GM12874 (cell line): ENCODE measurements at regions not wholly inside any gene's neighbourhood (a gene's known extent, or its start where the extent isn't known, plus 50 kb on each side); places are given as distances from the start of the nearest gene placed in this dataset.

Experiments used
- TF ChIP-seq, protein P1 (sequence below): IDR thresholded peaks from 2 replicates; pipeline ENCODE4 v1.5.1; 2011; ENCODE audit warnings: low read depth, mild to moderate bottlenecking, control low read depth, low read length, moderate library complexity; ENCODE audit not compliant: insufficient read depth

DNA sequence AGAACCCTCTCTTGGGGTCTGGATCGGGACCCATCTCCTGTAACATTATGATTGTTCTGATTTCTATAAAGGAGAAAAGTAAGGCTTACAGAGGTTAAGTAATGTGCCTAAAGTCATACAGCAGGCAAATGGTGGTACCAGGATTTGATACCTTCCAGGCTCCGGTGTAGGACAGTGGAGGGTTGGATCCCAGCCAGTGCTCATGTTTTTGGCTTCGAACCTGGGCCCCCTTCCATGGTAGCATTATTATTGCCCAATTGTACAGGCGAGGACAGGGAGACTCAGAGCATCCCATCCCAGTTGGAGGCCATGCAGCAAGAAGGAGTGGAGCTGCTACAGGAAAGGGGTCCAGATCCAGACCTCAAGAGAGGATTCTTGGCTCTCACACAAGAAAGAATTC, 202.7 kb downstream of the TFAP2C start:
- TF ChIP-seq, protein P1, sequence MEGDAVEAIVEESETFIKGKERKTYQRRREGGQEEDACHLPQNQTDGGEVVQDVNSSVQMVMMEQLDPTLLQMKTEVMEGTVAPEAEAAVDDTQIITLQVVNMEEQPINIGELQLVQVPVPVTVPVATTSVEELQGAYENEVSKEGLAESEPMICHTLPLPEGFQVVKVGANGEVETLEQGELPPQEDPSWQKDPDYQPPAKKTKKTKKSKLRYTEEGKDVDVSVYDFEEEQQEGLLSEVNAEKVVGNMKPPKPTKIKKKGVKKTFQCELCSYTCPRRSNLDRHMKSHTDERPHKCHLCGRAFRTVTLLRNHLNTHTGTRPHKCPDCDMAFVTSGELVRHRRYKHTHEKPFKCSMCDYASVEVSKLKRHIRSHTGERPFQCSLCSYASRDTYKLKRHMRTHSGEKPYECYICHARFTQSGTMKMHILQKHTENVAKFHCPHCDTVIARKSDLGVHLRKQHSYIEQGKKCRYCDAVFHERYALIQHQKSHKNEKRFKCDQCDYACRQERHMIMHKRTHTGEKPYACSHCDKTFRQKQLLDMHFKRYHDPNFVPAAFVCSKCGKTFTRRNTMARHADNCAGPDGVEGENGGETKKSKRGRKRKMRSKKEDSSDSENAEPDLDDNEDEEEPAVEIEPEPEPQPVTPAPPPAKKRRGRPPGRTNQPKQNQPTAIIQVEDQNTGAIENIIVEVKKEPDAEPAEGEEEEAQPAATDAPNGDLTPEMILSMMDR = no peak

DNA sequence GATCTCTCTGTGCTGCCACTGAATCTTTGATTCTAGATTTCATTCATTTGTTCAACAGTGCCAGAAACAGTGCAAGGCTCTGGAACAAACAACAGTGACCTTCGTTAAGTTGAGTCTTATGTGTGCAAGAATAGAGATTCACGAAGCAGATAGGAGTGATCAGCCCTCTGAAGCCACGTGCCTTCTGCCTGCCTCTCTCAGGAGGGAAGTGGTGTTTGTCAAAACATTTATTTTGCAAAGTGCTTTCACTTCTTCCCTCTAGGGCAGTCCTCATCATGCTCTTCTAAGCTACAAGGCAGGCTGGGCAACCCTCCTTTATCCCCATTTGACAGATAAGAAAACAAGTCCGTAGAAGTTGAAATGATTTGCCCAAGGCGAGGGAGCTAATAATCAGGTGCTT, 204.3 kb downstream of the TFAP2C start:
- TF ChIP-seq, protein P1 = no peak

DNA sequence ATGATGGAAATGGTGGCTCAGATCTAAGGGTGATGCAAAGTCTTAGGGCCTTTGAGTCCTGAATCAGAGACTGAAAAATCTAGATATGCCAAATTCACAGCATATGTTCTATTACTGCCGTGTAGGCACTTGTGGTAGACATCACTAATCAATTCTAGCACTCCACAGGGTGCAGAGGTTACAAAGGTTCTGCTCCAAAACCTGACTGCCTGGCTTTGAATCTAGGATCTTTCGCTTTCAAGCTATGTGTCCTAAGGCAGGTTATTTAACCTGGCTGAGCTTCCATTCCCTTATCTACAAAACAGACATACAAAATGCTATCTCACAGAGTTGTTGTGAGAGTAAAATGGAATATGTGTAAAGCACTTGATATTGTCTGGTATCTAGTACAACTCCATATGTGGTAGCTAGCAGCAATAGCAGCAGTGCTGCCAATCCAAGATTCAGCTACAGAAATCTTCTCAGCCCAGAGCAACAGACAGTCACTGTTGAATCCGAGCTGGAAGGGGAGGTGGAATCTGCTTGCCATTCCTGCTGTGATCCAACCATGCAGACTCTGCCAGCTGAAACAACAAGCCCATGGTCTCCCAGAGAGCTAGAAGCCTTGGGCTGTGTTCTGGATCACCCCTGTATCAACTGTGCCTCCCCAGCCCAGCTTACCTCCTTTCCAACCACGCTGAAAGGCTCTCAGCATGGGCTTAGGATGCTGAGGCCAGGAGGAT, 206.9 kb downstream of the TFAP2C start:
- TF ChIP-seq, protein P1 = no peak

DNA sequence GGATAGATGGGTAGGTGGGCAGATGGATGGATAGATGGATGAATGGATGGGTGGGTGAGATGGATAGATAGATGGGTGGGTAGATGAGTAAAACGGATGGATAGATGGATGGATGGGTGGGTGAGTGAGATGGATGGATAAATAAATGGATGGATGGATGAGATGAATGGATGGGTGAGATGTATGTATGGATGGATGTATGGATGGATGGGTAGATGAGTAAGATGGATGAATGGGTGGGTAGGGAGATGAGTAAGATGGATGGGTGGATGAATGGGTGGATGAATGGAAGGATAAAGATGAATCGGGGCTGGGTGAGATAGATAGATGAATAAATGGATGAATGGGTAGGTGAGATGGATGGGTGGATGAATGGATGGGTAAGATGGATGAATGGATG, 210.1 kb downstream of the TFAP2C start:
- TF ChIP-seq, protein P1 = no peak

DNA sequence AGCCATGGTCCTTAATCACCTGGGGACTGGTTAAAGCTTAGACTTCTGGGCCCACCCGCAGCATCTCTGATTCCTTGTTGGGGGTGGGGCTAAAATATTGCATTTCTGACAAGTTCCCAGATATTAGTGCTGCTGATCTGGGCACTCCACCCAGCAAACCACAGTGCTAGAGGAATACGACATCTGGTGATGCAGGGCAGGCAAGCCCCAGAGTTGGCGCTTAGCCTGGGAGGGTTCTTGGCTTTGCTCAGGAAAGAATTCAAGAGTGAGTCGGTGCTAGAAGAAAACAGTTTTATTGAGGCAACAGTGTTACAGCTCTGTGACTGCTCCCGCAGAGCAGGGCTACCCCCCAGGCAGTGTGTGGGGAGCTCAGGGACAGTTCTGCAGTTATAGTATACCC, 210.7 kb downstream of the TFAP2C start:
- TF ChIP-seq, protein P1 = no peak

DNA sequence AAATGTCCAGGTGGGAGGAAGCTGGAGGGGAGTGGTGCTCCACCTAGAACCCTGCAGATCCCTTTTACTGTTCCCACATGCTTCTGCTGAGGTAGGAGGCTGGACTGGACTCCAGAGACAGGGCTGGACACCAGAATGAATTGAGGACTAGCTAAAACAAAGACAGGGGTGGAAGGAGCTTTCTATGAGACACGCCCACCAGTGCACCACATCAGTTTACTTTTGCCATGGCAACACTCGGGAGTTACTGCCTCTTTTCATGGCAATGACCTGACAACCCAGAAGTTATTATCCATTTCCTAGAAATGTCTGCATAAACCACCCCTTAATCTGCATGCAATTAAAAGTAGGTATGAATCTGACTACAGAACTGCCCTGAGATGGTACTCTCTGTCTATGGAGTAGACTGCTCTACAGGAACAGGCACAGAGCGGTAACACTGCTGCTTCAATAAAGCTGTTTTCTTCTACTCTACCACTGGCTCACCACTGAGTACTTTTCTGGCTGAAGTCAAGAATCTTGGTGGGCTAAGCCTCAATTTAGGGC, 211.7 kb downstream of the TFAP2C start:
- TF ChIP-seq, protein P1 = no peak

DNA sequence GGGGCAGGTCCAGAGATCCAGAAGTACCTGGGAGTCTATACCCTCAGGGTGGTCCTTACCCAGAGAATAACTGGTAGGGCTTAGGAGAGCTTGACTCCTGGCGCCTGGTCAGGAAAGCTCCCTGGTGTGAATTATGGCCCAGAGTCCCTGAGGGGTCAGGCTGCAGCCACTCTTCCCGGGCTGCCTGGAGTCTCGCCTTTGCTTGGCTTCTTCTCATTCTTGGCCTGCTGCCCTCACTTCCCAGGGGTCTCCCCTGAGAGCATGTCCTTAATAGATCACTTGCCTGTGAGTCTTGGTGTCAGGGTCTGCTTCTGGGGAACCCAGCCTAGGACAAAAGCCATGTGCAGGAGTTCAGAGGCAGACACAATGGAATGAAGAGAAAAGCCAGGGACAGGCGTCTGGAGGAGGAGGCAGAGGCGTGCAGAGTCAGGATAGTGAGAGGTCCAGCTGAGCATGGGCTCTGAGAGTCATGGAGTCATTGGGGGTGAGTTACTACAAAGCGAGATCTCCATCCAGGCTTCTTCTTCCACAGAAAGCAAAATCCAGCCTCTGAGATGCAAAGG, 212.3 kb downstream of the TFAP2C start:
- TF ChIP-seq, protein P1 = no peak
